Renal cortical epithelial cell (primary cell): ENCODE measurements at regions not wholly inside any gene's neighbourhood (a gene's known extent, or its start where the extent isn't known, plus 50 kb on each side); places are given as distances from the start of the nearest gene placed in this dataset.
"Not testable (repeated sequence)": the region's sequence is repeated elsewhere in the genome, so short reads cannot be mapped to it uniquely, and the experiment has no call there.

ENCODE experiments used
- DNase-seq: peaks from one replicate; pipeline ENCODE4 v3.0.0-alpha.2; 2011; ENCODE audit warnings: low read depth

DNA sequence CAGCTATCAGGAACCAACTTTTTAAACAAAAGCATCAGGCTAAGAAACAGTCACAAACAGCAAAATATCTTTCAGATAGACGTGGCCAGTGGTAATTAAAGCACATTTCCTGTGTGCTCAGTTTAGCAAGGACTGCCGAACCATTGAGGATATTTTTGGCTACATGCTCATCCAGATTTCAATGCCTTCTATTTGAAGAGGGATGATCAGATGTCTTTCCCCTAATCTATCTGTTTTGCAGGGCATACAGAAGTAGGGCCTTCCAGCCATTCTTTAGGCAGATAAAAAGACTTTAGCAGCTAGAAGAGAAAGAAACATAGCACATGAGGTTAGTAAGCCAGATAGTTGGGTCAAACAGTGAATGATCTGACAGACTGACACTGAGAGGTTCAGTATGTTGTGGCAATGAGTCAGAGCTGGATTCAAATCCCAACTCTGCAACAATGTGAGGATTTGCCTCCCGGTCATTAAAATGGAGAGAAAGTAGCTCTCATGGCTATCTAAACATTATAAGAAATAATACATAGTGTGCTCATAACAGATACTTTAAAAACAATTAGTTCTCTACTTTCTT is 100.0 kb upstream of the PRKG2 start:
- DNase-seq = peak; percentile 69

DNA sequence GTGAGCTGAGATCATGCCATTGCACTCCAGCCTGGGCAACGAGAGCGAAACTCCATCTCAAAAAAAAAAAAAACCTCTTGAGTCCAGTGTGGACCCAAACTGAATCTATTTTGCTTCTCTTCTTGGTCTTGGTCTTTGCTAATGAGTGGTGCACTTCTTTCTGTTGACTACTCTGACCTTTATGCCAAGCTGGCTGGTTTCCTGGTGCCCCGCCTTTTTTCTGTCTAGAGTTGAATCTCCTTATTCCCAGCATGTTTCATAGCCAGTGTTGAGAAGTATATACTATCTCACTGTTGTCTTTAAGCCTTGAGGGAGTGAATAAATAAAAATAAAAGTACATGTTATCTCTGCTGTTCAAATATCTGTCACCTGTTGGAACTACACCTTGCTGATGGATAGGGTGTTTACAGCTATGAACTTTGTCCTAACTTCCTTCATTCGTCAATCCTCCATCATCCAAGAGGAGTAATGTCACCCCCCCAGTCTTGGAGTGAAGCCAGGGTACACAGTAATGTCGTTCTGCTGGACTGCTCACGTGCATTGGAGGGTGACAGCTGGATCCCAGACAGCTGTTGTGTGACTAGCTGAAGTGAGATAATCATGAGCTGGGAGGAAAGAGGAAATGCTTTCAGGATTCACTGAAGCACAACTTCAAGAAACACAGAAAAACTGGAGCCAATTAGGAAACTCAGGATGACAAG is 99.3 kb upstream of the PRKG2 start:
- peak; percentile 95 for DNase-seq

DNA sequence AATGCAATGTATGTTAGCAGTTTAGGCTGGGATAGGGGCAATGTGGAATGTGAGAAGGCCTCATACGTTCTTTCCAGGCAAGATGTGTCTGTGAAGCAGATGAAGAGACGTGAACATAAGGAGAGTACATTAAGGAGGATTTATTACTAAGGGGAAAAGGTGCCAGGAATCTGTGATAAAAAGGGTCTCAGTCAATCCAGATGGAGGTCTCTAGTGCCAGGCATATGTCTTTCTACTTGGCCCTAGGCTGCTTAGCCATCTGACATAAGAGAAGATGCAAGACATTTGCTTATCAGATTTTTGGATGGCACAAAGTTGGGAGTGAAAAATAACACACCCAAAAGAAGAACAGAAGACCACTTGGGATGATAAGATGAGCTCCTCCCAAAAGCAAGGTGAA is 93.0 kb upstream of the PRKG2 start:
- no peak for DNase-seq

DNA sequence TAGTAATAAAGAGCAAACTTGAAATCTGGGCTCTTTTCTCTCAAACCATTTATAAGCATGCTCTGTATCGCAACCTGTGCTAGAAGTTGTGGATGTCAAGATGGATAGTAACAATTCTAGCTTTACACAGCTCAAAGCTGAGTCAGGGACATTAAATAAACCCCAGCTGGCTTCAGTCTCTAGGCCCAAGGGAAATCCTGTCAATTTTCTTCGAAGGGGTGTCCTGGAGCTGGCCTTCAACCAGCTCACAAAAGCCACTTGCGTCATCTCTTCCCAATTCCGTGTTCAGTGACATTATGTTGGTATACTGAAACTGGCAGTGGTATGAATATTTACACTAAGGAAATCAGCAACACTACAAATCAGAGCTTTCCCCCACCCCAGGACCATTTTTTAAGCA is 89.8 kb upstream of the PRKG2 start:
- no peak for DNase-seq

DNA sequence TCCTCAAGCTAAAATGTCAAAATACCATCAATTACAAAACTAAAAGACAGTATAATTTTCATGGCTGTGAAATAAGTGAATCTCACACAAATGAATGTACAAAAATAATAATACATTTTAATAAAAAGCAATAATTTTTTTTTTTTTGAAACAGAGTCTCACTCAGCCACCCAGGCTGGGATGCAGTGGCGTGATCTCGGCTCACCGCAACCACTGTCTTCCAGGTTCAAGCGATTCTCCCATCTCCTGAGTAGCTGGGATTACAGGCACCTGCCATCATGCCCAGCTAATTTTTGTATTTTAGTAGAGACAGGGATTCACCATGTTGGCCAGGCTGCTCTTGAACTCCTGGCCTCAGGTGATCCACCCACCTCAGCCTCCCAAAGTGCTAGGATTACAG is 85.3 kb upstream of the PRKG2 start:
- not testable (repeated sequence) for DNase-seq

DNA sequence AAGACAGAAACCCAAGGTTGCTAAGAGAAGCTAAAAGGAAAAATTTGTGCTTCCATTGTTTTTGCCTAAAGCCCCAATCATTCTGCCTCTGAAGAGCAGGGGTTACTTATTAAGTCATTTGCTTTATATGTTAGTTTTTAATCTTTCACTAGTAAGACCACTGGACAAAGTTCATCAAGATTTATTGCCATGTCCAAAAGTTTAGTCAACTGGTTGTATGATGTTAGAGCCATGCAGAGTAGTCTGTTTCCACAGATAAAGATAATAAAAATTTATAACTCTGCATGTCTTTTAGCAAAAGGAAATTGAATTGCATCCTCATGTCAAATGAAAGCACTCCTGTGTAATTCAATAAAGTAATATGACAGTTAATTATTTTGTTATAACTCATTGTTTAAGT is 75.8 kb upstream of the PRKG2 start:
- DNase-seq = peak; percentile 38

DNA sequence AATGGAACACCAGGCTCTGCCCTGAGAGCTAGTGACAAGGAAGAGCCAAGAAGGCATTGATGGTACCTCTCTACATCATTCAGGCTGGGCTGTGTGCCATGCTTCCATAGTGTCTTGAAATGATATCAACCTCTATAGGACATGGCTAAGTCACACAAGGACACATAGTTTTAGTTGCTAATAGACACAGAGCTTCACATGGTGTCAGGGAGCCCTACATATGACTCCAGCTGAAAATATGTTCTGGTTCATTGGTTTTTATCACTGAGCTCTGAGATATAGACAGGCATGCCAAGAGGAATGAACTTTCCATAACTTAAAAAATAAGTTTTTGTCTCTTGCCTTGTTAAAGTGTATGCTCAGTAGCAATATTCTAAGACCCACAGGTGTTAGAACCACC is 72.1 kb upstream of the PRKG2 start:
- peak; percentile 8 for DNase-seq

DNA sequence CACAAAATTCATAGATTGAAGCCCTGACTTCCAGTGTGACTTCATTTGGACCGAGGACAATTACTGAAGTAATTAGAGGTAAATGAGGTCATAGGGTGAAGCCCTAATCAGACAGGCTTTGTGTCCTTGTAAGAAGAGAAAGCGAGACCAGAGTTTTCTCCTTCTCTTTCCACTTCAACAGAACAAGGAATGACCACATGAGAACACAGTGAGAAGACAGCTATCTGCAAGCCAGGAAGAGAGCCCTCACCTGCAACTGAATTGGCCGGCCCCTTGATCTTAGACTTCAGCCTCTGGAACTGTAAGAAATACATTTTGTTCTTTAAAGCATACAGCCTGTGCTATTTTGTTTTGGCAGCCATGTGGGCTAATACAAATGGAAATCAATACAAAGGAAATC is 67.1 kb upstream of the PRKG2 start:
- DNase-seq = no peak

DNA sequence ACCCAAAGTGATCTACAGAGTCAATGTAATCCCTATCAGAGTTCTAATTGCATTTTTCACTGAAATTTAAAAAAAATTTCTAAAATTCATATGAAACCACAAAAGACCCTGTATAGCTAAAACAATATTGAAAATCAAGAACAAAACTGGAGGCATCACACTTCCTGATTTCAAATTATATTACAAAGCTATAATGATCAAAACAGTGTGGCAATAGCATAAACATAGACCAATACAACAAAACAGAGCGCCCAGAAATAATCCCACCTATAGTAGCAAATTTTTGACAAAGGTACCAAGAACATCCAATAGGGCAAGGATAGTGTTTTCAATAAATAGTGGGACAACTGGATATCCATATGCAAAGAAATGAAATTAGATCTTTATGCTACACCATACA is 59.4 kb upstream of the PRKG2 start:
- no peak for DNase-seq

DNA sequence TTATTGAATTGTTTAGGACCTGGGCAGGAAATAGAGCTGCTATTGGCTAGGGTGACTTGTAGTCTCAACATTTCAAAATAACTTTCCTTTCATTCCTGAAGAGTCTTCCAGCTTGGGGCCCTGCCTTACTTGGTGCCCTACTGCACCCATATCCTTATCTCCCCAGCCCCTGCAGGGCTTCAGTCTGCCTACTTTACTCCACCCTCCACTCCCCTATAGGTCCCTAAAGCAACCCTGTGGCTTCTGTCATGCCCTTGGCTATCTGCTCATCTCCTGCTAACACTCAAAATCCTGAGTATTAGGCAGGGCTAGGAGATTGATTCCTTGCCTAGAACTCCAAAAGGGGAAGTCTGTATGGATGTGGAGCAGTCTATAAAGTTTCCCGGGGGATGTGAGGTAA is 57.6 kb upstream of the PRKG2 start:
- no peak for DNase-seq
